ENCODE measurements at regions not wholly inside any gene's neighbourhood (a gene's known extent, or its start where the extent isn't known, plus 50 kb on each side); places are given as distances from the start of the nearest gene placed in this dataset.

GRCh38 chr7:1286946-1287645, 54.4 kb downstream of the UNCX start:
- FAIRE-seq (no peak), DNase-seq (ENCODE audit: low read depth) (no peak)
- H3K27me3 ChIP-seq (ENCODE audit: control insufficient read depth, insufficient read depth, low read length): no peaks in the 10 kb centered on the region
- H3K4me3 ChIP-seq (ENCODE audit: low read depth, low read length): no peak overlapping the region
- no peaks in the 10 kb centered on the region for H3K36me3 ChIP-seq (ENCODE audit: control insufficient read depth, insufficient read depth, low read length)
- TF ChIP-seq CTCF (IDR thresholded peaks at IDR 0.05; ENCODE audit: insufficient read depth, low read length, severe bottlenecking): no peak

GRCh38 chr7:1287752-1288201, 55.1 kb downstream of the UNCX start:
- no peak for DNase-seq (ENCODE audit: low read depth)
- FAIRE-seq: no peak
- H3K36me3 ChIP-seq (ENCODE audit: control insufficient read depth, insufficient read depth, low read length): no peaks in the 10 kb centered on the region
- TF ChIP-seq CTCF (IDR thresholded peaks at IDR 0.05; ENCODE audit: insufficient read depth, low read length, severe bottlenecking): no peak
- H3K27me3 ChIP-seq (ENCODE audit: control insufficient read depth, insufficient read depth, low read length): no peaks in the 10 kb centered on the region
- H3K4me3 ChIP-seq (ENCODE audit: low read depth, low read length): no peak overlapping the region

GRCh38 chr7:1288390-1288995, 55.8 kb downstream of the UNCX start:
- no peak for DNase-seq (ENCODE audit: low read depth)
- Histone ChIP-seq H3K36me3 (ENCODE audit: control insufficient read depth, insufficient read depth, low read length) (no peaks in the 10 kb centered on the region), H3K4me3 (ENCODE audit: low read depth, low read length) (no peak overlapping the region), H3K27me3 (ENCODE audit: control insufficient read depth, insufficient read depth, low read length) (no peaks in the 10 kb centered on the region)
- TF ChIP-seq CTCF (IDR thresholded peaks at IDR 0.05; ENCODE audit: insufficient read depth, low read length, severe bottlenecking): no peak
- no peak for FAIRE-seq

GRCh38 chr7:1288996-1289551, 56.4 kb downstream of the UNCX start:
- FAIRE-seq: no peak
- no peak for TF ChIP-seq CTCF (IDR thresholded peaks at IDR 0.05; ENCODE audit: insufficient read depth, low read length, severe bottlenecking)
- Histone ChIP-seq H3K4me3 (ENCODE audit: low read depth, low read length) (no peak overlapping the region), H3K36me3 (ENCODE audit: control insufficient read depth, insufficient read depth, low read length) (no peaks in the 10 kb centered on the region), H3K27me3 (ENCODE audit: control insufficient read depth, insufficient read depth, low read length) (no peaks in the 10 kb centered on the region)
- DNase-seq (ENCODE audit: low read depth): no peak

- no peak for TF ChIP-seq CTCF (IDR thresholded peaks at IDR 0.05; ENCODE audit: insufficient read depth, low read length, severe bottlenecking)
- Histone ChIP-seq H3K27me3 (ENCODE audit: control insufficient read depth, insufficient read depth, low read length) (no peaks in the 10 kb centered on the region), H3K36me3 (ENCODE audit: control insufficient read depth, insufficient read depth, low read length) (no peaks in the 10 kb centered on the region), H3K4me3 (ENCODE audit: low read depth, low read length) (no peak overlapping the region)
- DNase-seq (ENCODE audit: low read depth) (no peak), FAIRE-seq (no peak)
These were observed 57.0 kb downstream of the UNCX start for GRCh38 chr7:1289666-1290025.

Measured in bronchial epithelial cell (primary cell).